Tibial nerve (tissue), 4 donors: ENCODE measurements at regions not wholly inside any gene's neighbourhood (a gene's known extent, or its start where the extent isn't known, plus 50 kb on each side); places are given as distances from the start of the nearest gene placed in this dataset.
"Not testable (repeated sequence)": the region's sequence is repeated elsewhere in the genome, so short reads cannot be mapped to it uniquely, and the experiment has no call there.

Source experiments
- DNase-seq, 2 donors: peaks; one replicate each; pipeline ENCODE4 v3.0.0-alpha.2; 2019; ENCODE audit warnings: low spot score in 2 of 2
- H3K27ac ChIP-seq, 4 donors: fragments of 200-600 bp; sonication (generic) in 3 of 4; one replicate each; pipeline ENCODE4 v1.5.1; 2017 to 2019; ENCODE audit warnings: mild to moderate bottlenecking in 1 of 4
- H3K27me3 ChIP-seq, 2 donors: fragments of 200-600 bp; sonication (generic) in 1 of 2; one replicate each; pipeline versions ENCODE4 v1.5.1 to v1.6.0; 2017 to 2019
- H3K36me3 ChIP-seq, 3 donors: fragments of 200-600 bp; sonication (generic); one replicate each; pipeline ENCODE4 v1.5.1; 2018 to 2019
- H3K4me1 ChIP-seq, 4 donors: fragments of 200-600 bp; sonication (generic) in 3 of 4; one replicate each; pipeline ENCODE4 v1.5.1; 2017 to 2019
- H3K4me3 ChIP-seq, 4 donors: fragments of 200-600 bp; sonication (generic) in 3 of 4; one replicate each; pipeline ENCODE4 v1.5.1; 2017 to 2019; ENCODE audit warnings: mild to moderate bottlenecking in 1 of 4, moderate library complexity in 1 of 4
- H3K9me3 ChIP-seq, 4 donors: fragments of 200-600 bp; sonication (generic) in 3 of 4; one replicate each; pipeline ENCODE4 v1.5.1; 2017 to 2019
- EP300 ChIP-seq, 2 donors: sonication (generic); formaldehyde crosslinking; IDR thresholded peaks; one replicate each; pipeline ENCODE4 v1.6.1; 2017; ENCODE audit warnings: antibody characterized with exemption in 2 of 2, mild to moderate bottlenecking in 1 of 2
- POLR2A ChIP-seq, 2 donors: fragments of 450-650 bp; IDR thresholded peaks; one replicate each; pipeline ENCODE4 v1.6.1; 2017; ENCODE audit warnings: antibody characterized with exemption in 2 of 2, mild to moderate bottlenecking in 2 of 2, moderate library complexity in 2 of 2
- WGBS, 2 donors: methylation state at CpG; one replicate each; pipeline ENCODE4 v1.1.5; 2018; 5-methylcytosine and 5-hydroxymethylcytosine counted together
- TF ChIP-seq, protein P1 (sequence below), 5 experiments: fragments of 200-600 bp in 3 of 5; fragments of 450-650 bp in 2 of 5; sonication (generic) in 3 of 5; IDR thresholded peaks; one replicate each; pipeline ENCODE4 v1.5.1; 2016 to 2019; ENCODE audit warnings: antibody characterized with exemption in 5 of 5, mild to moderate bottlenecking in 3 of 5, moderate library complexity in 2 of 5

DNA sequence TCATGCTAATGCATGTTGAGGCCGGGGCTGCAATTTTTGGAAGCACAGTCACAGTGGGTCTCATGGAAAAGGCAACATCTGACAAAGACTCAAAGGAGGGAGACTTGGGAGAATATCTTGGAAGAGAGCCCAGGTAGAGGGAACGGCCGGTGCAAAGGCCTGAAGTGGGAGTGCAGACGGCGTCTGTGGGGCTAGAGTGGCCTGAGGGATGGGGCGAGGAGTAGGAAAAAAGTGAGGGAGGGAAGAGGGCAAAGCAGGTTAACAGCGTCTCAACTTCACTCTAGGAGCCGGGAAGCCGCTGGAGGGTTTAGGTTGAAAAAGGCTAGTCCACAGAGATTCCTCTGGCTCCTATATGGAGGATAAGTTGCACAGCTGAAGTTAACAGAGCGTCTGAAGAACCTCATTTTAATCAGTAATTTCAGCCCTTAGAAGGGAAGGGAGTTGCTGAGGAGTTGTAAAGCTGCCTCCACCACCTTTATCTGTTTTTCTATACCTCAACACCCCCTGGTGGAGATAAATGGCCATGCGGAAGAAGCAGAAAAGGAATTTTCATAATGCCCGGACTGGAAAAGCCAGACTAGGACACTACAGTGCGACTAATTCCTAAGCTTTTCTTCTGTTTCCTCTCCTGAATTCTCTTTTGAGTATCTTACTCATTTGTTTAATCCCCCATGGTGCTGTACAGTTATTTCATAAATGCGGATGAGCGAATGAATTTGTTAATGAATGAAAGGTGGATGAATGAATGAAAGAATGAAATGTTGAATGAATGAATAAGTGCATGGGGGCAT, 78.7 kb upstream of the ZNF281 start:
- Histone ChIP-seq H3K4me3 (no peak overlapping the region), H3K27me3 (no peaks in the 10 kb centered on the region), H3K36me3 (no peaks in the 10 kb centered on the region), H3K4me1 (peaks cover 0 to 10% (median 5%) of the 10 kb centered on the region in 4 donors), H3K27ac (no peak overlapping the region), H3K9me3 (no peaks in the 10 kb centered on the region)
- WGBS, 2 donors: 21 to 25% methylated on average over 15 of the region's 15 CpGs
- TF ChIP-seq, protein P1, sequence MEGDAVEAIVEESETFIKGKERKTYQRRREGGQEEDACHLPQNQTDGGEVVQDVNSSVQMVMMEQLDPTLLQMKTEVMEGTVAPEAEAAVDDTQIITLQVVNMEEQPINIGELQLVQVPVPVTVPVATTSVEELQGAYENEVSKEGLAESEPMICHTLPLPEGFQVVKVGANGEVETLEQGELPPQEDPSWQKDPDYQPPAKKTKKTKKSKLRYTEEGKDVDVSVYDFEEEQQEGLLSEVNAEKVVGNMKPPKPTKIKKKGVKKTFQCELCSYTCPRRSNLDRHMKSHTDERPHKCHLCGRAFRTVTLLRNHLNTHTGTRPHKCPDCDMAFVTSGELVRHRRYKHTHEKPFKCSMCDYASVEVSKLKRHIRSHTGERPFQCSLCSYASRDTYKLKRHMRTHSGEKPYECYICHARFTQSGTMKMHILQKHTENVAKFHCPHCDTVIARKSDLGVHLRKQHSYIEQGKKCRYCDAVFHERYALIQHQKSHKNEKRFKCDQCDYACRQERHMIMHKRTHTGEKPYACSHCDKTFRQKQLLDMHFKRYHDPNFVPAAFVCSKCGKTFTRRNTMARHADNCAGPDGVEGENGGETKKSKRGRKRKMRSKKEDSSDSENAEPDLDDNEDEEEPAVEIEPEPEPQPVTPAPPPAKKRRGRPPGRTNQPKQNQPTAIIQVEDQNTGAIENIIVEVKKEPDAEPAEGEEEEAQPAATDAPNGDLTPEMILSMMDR (IDR thresholded peaks at IDR 0.05): peak; percentile 68 to 88 (median 71)
- TF ChIP-seq POLR2A (IDR thresholded peaks at IDR 0.05) (no peak), EP300 (IDR thresholded peaks at IDR 0.05) (no peak)
- DNase-seq: peak; percentile 22 to 79

DNA sequence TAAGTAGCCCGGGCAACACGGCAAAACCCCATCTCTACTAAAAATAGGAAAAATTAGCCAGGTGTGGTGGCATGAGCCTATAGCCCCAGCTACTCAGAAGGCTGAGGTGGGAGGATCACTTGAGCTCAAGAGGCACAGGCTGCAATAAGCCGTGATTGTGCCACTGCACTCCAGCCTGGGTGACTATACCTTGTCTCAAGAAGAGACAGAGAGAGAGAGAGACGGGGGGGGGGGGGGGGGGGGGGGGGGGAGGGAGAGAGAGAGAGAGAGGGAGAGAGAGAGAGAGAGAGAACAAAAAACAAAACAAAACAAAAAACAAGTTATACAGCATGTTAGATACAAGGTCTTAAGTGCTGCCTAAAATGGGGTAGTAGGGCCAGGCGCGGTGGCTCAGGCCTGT, 77.8 kb upstream of the ZNF281 start:
- 86 to 87% methylated on average over 5 to 6 of the region's 6 CpGs for WGBS, 2 donors
- Histone ChIP-seq H3K4me1 (peaks cover 0 to 16% (median 5%) of the 10 kb centered on the region in 4 donors), H3K4me3 (no peak overlapping the region), H3K27ac (no peak overlapping the region), H3K27me3 (no peaks in the 10 kb centered on the region), H3K36me3 (no peaks in the 10 kb centered on the region), H3K9me3 (no peaks in the 10 kb centered on the region)
- DNase-seq: no peak
- TF ChIP-seq EP300 (IDR thresholded peaks at IDR 0.05) (no peak), POLR2A (IDR thresholded peaks at IDR 0.05) (no peak)
- TF ChIP-seq, protein P1 (IDR thresholded peaks at IDR 0.05): no peak

DNA sequence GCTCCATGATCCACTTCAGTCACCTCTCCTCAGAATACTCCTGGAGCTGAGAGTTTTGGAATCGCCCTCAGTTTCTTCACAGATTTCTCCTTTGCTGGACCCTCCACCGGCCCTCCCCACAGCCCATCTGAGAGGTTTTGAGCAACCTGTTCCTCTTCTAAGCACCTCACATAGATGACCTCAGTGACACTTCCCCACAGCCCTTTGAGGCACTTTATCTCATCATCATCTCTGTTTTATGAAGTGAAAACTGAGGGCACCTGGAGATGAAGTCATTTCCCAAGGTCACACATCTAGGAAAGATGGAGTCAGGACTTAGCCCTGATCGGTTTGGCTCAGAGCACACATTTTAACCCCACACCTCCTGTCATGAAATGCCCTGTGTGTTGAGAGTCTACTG, 76.8 kb upstream of the ZNF281 start:
- peaks cover 0 to 16% (median 5%) of the 10 kb centered on the region in 4 donors for H3K4me1 ChIP-seq
- DNase-seq: no peak
- no peak overlapping the region for H3K4me3 ChIP-seq
- no peaks in the 10 kb centered on the region for H3K27me3 ChIP-seq
- no peak overlapping the region for H3K27ac ChIP-seq
- no peaks in the 10 kb centered on the region for H3K36me3 ChIP-seq
- WGBS, 2 donors: 72 to 76% methylated on average over 3 of the region's 3 CpGs
- TF ChIP-seq EP300 (IDR thresholded peaks at IDR 0.05): no peak
- no peak for TF ChIP-seq POLR2A (IDR thresholded peaks at IDR 0.05)
- TF ChIP-seq, protein P1 (IDR thresholded peaks at IDR 0.05): no peak
- no peaks in the 10 kb centered on the region for H3K9me3 ChIP-seq

DNA sequence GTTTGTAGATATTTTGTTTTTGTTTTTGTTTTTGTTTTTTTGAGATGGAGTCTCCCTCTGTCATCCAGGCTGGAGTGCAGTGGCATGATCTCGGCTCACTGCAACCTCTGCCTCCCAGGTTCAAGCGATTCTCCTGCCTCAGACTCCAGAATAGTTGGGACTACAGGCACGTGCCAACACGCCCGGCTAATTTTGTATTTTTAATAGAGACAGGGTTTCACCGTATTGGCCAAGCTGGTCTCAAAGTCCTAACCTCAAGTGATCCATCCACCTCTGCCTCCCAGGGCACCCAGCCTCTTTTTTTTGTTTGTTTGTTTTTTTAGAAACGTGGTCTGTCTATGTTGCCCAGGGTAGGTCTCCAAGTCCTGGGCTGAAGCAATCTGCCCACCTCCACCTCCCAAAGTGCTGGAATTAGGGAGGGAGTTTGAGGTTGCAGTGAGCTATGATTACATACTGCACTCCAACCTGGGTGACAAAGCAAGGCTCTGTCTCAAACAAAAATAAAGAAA, 74.7 kb upstream of the ZNF281 start:
- H3K4me1 ChIP-seq: peaks cover 0 to 16% (median 5%) of the 10 kb centered on the region in 4 donors
- H3K9me3 ChIP-seq, H3K4me3 ChIP-seq, DNase-seq, H3K27me3 ChIP-seq, H3K36me3 ChIP-seq, H3K27ac ChIP-seq: not testable (repeated sequence)
- WGBS, 2 donors: 84% methylated on average over 7 of the region's 7 CpGs

DNA sequence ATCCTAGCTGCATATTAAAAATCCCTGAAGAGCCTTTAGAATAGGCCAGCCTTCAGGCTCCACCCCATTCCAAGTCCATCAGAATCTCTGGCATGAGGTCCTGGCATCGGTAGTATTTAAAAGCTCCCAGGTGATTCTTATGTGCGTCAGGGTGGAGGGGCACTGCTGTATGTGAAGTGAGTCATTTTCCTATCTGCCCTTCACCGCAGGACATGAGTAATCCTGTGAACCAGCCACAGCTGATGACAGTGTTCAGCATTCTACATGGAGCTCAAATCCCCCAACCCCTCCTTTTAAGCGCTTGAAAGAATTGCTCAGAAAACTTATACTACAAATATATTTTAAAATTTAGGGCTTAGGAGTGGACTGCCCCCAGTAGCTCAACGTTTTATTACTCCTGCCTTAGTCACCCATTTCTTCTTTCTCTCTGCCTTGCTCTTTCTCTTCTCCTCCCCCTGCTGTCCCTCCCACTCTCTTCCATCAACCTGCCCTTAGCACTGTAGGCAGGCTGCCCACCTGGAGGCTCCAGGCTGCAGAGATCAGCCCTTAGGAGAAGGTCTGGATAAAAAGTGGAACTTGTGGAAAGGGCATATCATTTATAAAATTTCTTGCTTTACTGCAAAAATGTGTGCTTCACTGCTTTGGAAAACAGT, 73.8 kb upstream of the ZNF281 start:
- peaks cover 0 to 15% (median 5%) of the 10 kb centered on the region in 4 donors for H3K4me1 ChIP-seq
- H3K27ac ChIP-seq: no peak overlapping the region
- H3K27me3 ChIP-seq: no peaks in the 10 kb centered on the region
- H3K9me3 ChIP-seq: no peaks in the 10 kb centered on the region
- H3K36me3 ChIP-seq: no peaks in the 10 kb centered on the region
- DNase-seq: peak; percentile 12 to 18
- WGBS, 2 donors: 28 to 35% methylated on average over 5 of the region's 5 CpGs
- TF ChIP-seq EP300 (IDR thresholded peaks at IDR 0.05) (peak in 1 of 2 donors; percentile 31), POLR2A (IDR thresholded peaks at IDR 0.05) (no peak)
- no peak overlapping the region for H3K4me3 ChIP-seq

DNA sequence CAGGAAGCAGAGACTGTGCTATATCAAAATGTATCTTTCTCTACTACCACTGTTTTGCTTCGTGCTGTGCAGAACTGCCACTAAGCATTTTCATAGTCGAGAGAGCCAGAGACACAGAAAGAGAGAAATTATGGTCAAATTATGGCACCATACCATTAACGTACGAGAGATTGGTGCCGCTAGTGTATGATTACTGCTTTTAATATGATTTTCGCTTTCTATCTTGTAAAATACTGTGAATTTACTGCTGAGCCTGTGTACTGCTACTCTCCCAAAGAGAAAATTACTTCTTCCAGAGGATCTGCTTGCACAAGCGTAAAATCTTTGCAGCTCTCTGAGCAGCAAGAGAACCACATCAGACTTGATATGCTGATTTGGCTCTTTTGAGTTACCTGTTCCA, 71.1 kb upstream of the ZNF281 start:
- no peaks in the 10 kb centered on the region for H3K9me3 ChIP-seq
- H3K4me1 ChIP-seq: peaks cover 0 to 10% (median 0%) of the 10 kb centered on the region in 4 donors
- H3K36me3 ChIP-seq: no peaks in the 10 kb centered on the region
- 88 to 89% methylated on average over 7 of the region's 7 CpGs for WGBS, 2 donors
- TF ChIP-seq EP300 (IDR thresholded peaks at IDR 0.05): no peak
- TF ChIP-seq, protein P1 (IDR thresholded peaks at IDR 0.05): no peak
- no peak for TF ChIP-seq POLR2A (IDR thresholded peaks at IDR 0.05)
- no peaks in the 10 kb centered on the region for H3K27me3 ChIP-seq
- H3K27ac ChIP-seq: no peak overlapping the region
- H3K4me3 ChIP-seq: no peak overlapping the region
- no peak for DNase-seq
